ENCODE measurements at regions not wholly inside any gene's neighbourhood (a gene's known extent, or its start where the extent isn't known, plus 50 kb on each side); places are given as distances from the start of the nearest gene placed in this dataset.

GRCh38 chr10:121101561-121101960, 250.4 kb downstream of the WDR11 start:
- no peak overlapping the region for H3K4me2 ChIP-seq (ENCODE audit: low read length)
- H3K9ac ChIP-seq: no peak overlapping the region
- no peaks in the 10 kb centered on the region for H3K36me3 ChIP-seq (ENCODE audit: control insufficient read depth, insufficient read depth, low read length)
- H3K79me2 ChIP-seq: no peaks in the 10 kb centered on the region
- no peak overlapping the region for H3K27ac ChIP-seq
- H2AFZ ChIP-seq: no peak overlapping the region
- H3K9me3 ChIP-seq (ENCODE audit: control insufficient read depth, low read length): no peaks in the 10 kb centered on the region
- no peak for TF ChIP-seq CTCF (IDR thresholded peaks at IDR 0.05)
- no peaks in the 10 kb centered on the region for H3K27me3 ChIP-seq (ENCODE audit: control insufficient read depth, insufficient read depth, low read length)
- H3K4me3 ChIP-seq (ENCODE audit: low read depth, low read length): no peak overlapping the region
- H3K4me1 ChIP-seq: no peaks in the 10 kb centered on the region

GRCh38 chr10:121102706-121103105, 251.5 kb downstream of the WDR11 start:
- H3K4me3 ChIP-seq (ENCODE audit: low read depth, low read length): no peak overlapping the region
- no peak for TF ChIP-seq CTCF (IDR thresholded peaks at IDR 0.05)

DNA sequence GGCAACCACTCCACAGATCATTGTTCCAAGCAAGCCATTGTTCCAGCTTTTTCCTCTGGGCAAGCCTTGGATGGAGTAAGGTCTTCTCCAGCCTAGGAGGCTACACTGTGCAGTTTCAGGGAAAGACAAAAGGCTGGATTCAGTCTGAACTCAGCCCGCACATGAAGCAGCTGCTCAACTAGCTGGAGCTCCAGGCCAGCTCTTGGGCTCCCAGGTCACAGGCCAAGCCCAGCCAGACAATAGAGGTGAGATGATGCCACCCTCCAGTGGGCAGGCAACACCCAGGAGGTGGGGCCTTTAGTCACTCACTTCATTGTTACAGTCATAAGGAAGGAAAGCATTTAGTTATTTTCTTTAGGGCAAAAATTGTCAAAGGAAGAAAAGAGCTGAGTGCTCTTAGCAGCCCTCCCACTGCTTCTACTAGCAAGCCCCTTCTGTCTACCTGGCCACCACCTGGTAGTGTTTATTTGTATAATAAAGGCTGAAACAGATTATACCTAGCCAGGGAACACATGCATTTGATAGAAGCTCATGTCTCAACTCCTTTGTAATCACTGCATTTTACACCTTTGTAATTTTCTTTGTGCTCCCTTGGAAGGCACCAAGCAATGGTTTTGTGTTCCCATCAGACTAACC, 253.4 kb downstream of the WDR11 start:
- no peaks in the 10 kb centered on the region for H3K36me3 ChIP-seq (ENCODE audit: control insufficient read depth, insufficient read depth, low read length)
- H3K4me1 ChIP-seq: no peaks in the 10 kb centered on the region
- no peaks in the 10 kb centered on the region for H3K79me2 ChIP-seq
- TF ChIP-seq CTCF (IDR thresholded peaks at IDR 0.05): no peak
- no peaks in the 10 kb centered on the region for H3K9me3 ChIP-seq (ENCODE audit: control insufficient read depth, low read length)
- H3K4me3 ChIP-seq (ENCODE audit: low read depth, low read length): no peak overlapping the region
- H3K27me3 ChIP-seq (ENCODE audit: control insufficient read depth, insufficient read depth, low read length): no peaks in the 10 kb centered on the region
- H2AFZ ChIP-seq: no peak overlapping the region
- no peak overlapping the region for H3K27ac ChIP-seq
- no peak overlapping the region for H3K4me2 ChIP-seq (ENCODE audit: low read length)
- no peak overlapping the region for H3K9ac ChIP-seq

More at GRCh38 chr10:121102706-121103105, 251.5 kb downstream of the WDR11 start:
- H3K27me3 ChIP-seq (ENCODE audit: control insufficient read depth, insufficient read depth, low read length): no peaks in the 10 kb centered on the region
- H3K36me3 ChIP-seq (ENCODE audit: control insufficient read depth, insufficient read depth, low read length): no peaks in the 10 kb centered on the region
- H3K4me2 ChIP-seq (ENCODE audit: low read length): no peak overlapping the region
- no peak overlapping the region for H3K9ac ChIP-seq
- H3K9me3 ChIP-seq (ENCODE audit: control insufficient read depth, low read length): no peaks in the 10 kb centered on the region
- no peak overlapping the region for H2AFZ ChIP-seq
- H3K79me2 ChIP-seq: no peaks in the 10 kb centered on the region
- H3K4me1 ChIP-seq: no peaks in the 10 kb centered on the region
- H3K27ac ChIP-seq: no peak overlapping the region

DNA sequence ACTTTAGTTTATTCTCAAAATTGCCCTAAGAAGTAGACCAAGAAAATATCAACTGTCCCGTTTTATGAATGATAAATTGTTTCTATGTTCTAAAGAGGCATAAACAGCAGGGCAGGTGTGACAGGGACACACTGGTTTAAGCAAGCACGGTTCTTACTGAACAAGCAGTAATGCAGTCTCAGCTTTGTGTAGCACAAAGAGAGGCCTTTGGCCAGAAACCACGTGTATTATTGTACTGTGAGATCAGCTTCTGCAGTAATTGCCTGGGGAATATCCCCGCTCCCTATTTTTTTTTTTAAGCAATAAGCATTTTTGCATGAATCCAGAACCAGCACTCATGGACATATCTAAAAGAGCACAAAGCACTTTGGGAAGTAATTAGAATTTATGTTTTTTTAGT, 255.4 kb downstream of the WDR11 start:
- TF ChIP-seq CTCF (IDR thresholded peaks at IDR 0.05): no peak
- no peak overlapping the region for H3K27ac ChIP-seq

GRCh38 chr10:121108051-121108450, 256.9 kb downstream of the WDR11 start:
- Histone ChIP-seq H3K9me3 (ENCODE audit: control insufficient read depth, low read length) (no peaks in the 10 kb centered on the region), H3K27me3 (ENCODE audit: control insufficient read depth, insufficient read depth, low read length) (no peaks in the 10 kb centered on the region), H3K9ac (no peak overlapping the region), H3K27ac (no peak overlapping the region), H3K36me3 (ENCODE audit: control insufficient read depth, insufficient read depth, low read length) (no peaks in the 10 kb centered on the region), H3K4me1 (no peaks in the 10 kb centered on the region), H3K4me2 (ENCODE audit: low read length) (no peak overlapping the region), H2AFZ (no peak overlapping the region), H3K4me3 (ENCODE audit: low read depth, low read length) (no peak overlapping the region), H3K79me2 (no peaks in the 10 kb centered on the region)
- TF ChIP-seq CTCF (IDR thresholded peaks at IDR 0.05): no peak

More for the DNA sequence above, 255.4 kb downstream of the WDR11 start:
- no peaks in the 10 kb centered on the region for H3K9me3 ChIP-seq (ENCODE audit: control insufficient read depth, low read length)
- H3K4me2 ChIP-seq (ENCODE audit: low read length): no peak overlapping the region
- no peaks in the 10 kb centered on the region for H3K4me1 ChIP-seq
- H2AFZ ChIP-seq: no peak overlapping the region
- H3K79me2 ChIP-seq: no peaks in the 10 kb centered on the region
- H3K4me3 ChIP-seq (ENCODE audit: low read depth, low read length): no peak overlapping the region
- no peaks in the 10 kb centered on the region for H3K36me3 ChIP-seq (ENCODE audit: control insufficient read depth, insufficient read depth, low read length)
- H3K9ac ChIP-seq: no peak overlapping the region
- no peaks in the 10 kb centered on the region for H3K27me3 ChIP-seq (ENCODE audit: control insufficient read depth, insufficient read depth, low read length)
